ENCODE measurements at regions not wholly inside any gene's neighbourhood (a gene's known extent, or its start where the extent isn't known, plus 50 kb on each side); places are given as distances from the start of the nearest gene placed in this dataset.

DNA sequence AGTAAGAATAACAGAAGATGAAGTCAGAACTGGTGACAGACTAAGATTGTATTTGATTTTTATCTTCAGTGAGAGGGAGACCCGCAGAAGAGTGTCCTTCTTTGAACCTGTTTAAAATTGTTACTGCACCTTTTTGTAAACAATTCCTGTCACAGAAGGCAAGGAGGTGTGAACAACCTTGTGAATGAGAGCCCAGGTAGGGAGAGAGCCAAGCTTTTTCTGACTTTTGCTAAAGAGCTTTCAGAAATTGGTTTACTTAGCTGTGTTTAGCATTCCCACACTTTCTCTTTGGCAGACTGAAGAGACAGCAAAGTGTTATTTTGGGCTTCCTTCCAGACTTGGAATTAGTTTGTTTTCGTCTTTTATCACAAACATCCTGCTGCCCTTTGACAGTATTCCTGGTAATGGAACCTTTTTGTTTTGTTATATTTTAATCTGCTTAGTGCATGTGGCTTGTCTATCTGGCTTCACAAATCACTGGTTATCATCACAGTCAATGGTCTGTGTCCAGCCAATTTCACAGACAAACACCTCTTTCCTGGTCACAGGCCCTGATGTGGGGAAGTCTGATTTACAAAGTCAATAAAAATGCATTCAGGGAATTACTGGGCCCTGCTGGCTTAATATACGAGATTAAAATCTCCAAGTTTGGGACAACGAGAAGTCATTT, 85.7 kb upstream of the HS3ST2 start:
- H3K4me3 ChIP-seq (ENCODE audit: low read depth, low read length): no peak overlapping the region
- TF ChIP-seq, protein P1, sequence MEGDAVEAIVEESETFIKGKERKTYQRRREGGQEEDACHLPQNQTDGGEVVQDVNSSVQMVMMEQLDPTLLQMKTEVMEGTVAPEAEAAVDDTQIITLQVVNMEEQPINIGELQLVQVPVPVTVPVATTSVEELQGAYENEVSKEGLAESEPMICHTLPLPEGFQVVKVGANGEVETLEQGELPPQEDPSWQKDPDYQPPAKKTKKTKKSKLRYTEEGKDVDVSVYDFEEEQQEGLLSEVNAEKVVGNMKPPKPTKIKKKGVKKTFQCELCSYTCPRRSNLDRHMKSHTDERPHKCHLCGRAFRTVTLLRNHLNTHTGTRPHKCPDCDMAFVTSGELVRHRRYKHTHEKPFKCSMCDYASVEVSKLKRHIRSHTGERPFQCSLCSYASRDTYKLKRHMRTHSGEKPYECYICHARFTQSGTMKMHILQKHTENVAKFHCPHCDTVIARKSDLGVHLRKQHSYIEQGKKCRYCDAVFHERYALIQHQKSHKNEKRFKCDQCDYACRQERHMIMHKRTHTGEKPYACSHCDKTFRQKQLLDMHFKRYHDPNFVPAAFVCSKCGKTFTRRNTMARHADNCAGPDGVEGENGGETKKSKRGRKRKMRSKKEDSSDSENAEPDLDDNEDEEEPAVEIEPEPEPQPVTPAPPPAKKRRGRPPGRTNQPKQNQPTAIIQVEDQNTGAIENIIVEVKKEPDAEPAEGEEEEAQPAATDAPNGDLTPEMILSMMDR (conservative IDR thresholded peaks at IDR 0.05; ENCODE audit: low read depth, low read length): no peak
- no peak for DNase-seq (ENCODE audit: low read depth)

DNA sequence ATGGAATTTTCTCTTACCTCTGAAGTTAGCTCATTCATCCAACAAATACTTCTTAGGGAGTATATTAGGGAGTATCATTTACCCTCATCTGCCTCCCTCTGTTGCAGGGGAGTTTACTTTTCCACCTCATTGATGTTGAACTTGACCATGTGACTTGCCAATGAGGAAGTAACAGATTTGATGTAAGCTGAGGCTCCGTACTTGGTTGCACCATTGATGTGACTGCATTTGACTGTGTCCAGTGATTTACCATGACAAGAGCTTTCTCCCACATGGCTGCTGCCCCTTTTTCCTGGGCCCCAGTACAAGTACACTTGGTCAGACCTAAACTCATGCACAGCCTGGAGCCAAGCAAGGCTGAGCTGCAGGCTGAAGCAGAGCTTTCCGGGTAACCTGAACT, 81.6 kb upstream of the HS3ST2 start:
- H3K4me3 ChIP-seq (ENCODE audit: low read depth, low read length): no peak overlapping the region
- DNase-seq (ENCODE audit: low read depth): no peak
- TF ChIP-seq, protein P1 (conservative IDR thresholded peaks at IDR 0.05; ENCODE audit: low read depth, low read length): no peak

DNA sequence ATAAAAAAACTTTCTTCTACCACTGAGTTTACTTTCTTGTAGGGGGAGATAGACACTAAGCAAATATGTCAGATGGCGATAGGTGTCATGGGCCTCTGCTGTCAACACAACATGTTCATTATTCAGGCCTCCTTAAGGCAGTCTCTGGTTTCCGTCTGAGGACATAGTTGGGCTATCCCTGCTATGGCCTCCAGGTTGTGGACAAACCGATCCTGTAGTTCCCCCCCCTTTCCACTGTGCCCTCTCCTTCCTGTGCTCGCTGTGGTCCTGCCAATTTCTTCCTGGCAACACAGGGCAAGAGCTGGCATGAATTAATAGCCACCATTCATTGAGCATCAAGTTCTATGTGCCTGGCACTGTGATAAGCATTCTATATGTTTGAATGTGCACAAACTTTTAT, 81.0 kb upstream of the HS3ST2 start:
- no peak overlapping the region for H3K4me3 ChIP-seq (ENCODE audit: low read depth, low read length)
- TF ChIP-seq, protein P1 (conservative IDR thresholded peaks at IDR 0.05; ENCODE audit: low read depth, low read length): no peak
- no peak for DNase-seq (ENCODE audit: low read depth)

DNA sequence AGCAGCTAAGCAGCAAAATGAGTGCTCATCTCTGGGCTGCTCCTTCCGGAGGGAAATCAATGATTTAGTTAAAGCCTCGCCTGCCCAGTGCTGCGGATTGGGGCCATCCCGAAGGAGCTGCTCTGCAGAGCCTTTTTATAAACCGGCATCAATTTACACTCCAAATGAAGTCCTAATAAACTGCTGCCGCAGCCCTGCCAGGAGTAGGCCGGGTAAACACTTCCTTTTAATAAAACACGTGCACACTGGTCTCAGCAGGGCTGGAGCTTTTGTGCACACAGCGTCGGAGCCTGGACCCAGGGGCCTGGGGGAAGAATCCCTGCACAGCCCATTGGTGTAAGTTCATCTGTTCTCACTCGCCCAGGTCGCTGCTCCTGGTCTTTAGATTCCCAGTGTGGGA, 79.6 kb upstream of the HS3ST2 start:
- no peak overlapping the region for H3K4me3 ChIP-seq (ENCODE audit: low read depth, low read length)
- TF ChIP-seq, protein P1 (conservative IDR thresholded peaks at IDR 0.05; ENCODE audit: low read depth, low read length): no peak
- DNase-seq (ENCODE audit: low read depth): no peak

DNA sequence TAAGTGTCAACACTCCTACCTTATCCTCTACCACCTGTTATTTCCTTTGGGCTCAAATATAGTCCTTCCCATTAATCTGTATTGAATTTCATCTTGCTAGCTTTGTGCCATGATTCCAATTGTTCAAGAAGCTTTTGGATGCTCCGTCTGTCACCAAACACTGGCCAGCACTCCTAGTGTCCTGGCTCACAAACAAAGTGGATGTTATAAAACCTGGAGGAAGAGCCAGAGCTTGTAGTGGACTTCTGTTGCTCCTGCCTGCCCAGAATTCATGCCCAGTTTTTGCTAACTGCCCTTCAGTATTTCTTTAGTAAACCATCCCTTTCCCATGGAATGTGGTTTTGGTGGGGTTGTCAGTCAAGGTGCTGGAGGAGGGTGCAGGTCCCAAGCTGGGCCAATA, 77.2 kb upstream of the HS3ST2 start:
- no peak for DNase-seq (ENCODE audit: low read depth)
- no peak overlapping the region for H3K4me3 ChIP-seq (ENCODE audit: low read depth, low read length)
- TF ChIP-seq, protein P1 (conservative IDR thresholded peaks at IDR 0.05; ENCODE audit: low read depth, low read length): no peak

DNA sequence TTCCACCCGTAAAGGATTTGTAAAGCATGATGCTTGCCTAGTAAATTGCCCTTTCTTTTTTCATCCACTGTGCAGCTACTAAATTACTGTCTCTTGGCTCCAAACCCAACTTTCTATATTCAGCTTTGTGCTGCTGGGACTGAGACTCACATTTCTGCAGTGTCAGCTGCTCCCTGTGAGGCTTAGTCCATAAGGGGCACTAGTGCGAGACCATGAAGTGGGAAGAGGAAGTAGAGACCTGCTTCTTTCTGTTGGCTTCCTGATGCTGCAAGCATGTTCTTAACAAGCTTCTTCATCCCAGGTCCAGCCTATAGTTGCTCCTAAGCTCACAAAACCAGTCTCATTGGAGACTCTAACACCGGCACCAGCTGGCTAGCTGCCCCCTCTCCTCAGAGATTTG, 74.9 kb upstream of the HS3ST2 start:
- TF ChIP-seq, protein P1 (conservative IDR thresholded peaks at IDR 0.05; ENCODE audit: low read depth, low read length): no peak
- no peak for DNase-seq (ENCODE audit: low read depth)
- H3K4me3 ChIP-seq (ENCODE audit: low read depth, low read length): no peak overlapping the region

DNA sequence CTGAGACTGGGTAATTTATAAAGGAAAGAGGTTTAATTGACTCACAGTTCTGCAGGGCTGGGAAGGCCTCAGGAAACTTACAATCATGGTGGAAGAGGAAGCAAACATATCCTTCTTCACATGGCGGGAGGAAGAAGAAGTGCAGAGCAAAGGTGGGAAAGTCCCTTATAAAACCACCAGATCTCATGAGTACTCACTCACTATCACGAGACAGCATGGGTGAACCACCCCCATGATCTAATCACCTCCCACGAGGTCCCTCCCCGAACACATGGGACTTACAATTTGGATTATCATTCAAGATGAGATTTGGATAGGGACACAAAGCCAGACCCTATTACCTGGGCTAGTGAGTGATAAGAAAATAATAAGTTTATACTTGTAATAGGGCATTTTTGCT, 70.6 kb upstream of the HS3ST2 start:
- H3K4me3 ChIP-seq (ENCODE audit: low read depth, low read length): no peak overlapping the region
- TF ChIP-seq, protein P1 (conservative IDR thresholded peaks at IDR 0.05; ENCODE audit: low read depth, low read length): no peak
- DNase-seq (ENCODE audit: low read depth): no peak
